IMR-90 (cell line): ENCODE measurements at regions not wholly inside any gene's neighbourhood (a gene's known extent, or its start where the extent isn't known, plus 50 kb on each side); places are given as distances from the start of the nearest gene placed in this dataset.

Experiments used
- ATAC-seq: fragments of 200-7000 bp; cut with Tn5 transposase; 2 replicates; pipeline ENCODE4 v1.9.1; 2020; ENCODE audit warnings: low read depth, mild to moderate bottlenecking, moderate library complexity
- BruUV-seq: library from RNA; stranded (reverse); fragments of 400-500 nt; replicated peaks from 2 replicates; lab custom pipeline; 2021; lab: Mats Ljungman, UMichigan
- CTCF ChIA-PET: fragments of 300-600 bp; formaldehyde crosslinking; extraction: SDS; loops from one replicate; lab custom pipeline; 2021; ENCODE audit warnings: antibody characterized with exemption; lab: Yijun Ruan, JAX
- POLR2A ChIA-PET: fragments of 300-600 bp; sonication (Branson Sonifier 250); formaldehyde crosslinking; loops from one replicate; lab custom pipeline; 2022; ENCODE audit warnings: antibody characterized with exemption; ENCODE audit not compliant: unreplicated experiment; lab: Charles Lee
- DNase-seq: peaks from one replicate; pipeline ENCODE4 v3.0.0; 2013
- H2AFZ ChIP-seq: replicated peaks from 2 replicates; pipeline ENCODE3; 2013; ENCODE audit warnings: low read length, mild to moderate bottlenecking; ENCODE audit not compliant: poor library complexity
- H2AK5ac ChIP-seq: 2 replicates; pipeline ENCODE4 v1.6.1; 2013; ENCODE audit warnings: low read depth, low read length, inconsistent platforms
- H2AK9ac ChIP-seq: replicated peaks from 2 replicates; pipeline ENCODE3; 2013; ENCODE audit warnings: mild to moderate bottlenecking, low read depth, low read length, moderate library complexity; ENCODE audit not compliant: poor library complexity
- H2BK120ac ChIP-seq: 2 replicates; pipeline ENCODE4 v1.6.1; 2013; ENCODE audit warnings: low read depth, low read length, inconsistent platforms
- H2BK15ac ChIP-seq: 3 replicates; pipeline ENCODE4 v1.6.1; 2013; ENCODE audit warnings: low read depth, low read length, inconsistent platforms
- H2BK20ac ChIP-seq: 2 replicates; pipeline ENCODE4 v1.6.1; 2013; ENCODE audit warnings: low read depth, mild to moderate bottlenecking, inconsistent platforms, low read length, moderate library complexity
- H2BK5ac ChIP-seq: 2 replicates; pipeline ENCODE4 v1.6.1; 2013; ENCODE audit warnings: mild to moderate bottlenecking, low read depth, low read length, inconsistent platforms; ENCODE audit not compliant: poor library complexity, severe bottlenecking
- H3K14ac ChIP-seq: replicated peaks from 2 replicates; pipeline ENCODE4 v1.6.1; 2013; ENCODE audit warnings: low read depth, low read length, inconsistent platforms
- H3K18ac ChIP-seq: 2 replicates; pipeline ENCODE4 v1.6.1; 2013; ENCODE audit warnings: low read depth, low read length, control low read depth
- H3K23ac ChIP-seq: 2 replicates; pipeline ENCODE4 v1.6.1; 2013; ENCODE audit warnings: low read depth, low read length, inconsistent platforms
- H3K27ac ChIP-seq: 2 replicates; pipeline ENCODE4 v1.5.1; 2013; ENCODE audit warnings: mild to moderate bottlenecking, control low read depth, low read length; ENCODE audit not compliant: insufficient read depth
- H3K27me3 ChIP-seq: 2 replicates; pipeline ENCODE4 v1.6.1; 2013; ENCODE audit warnings: low read length; ENCODE audit not compliant: control insufficient read depth, insufficient read depth
- H3K36me3 ChIP-seq: 2 replicates; pipeline ENCODE4 v1.6.1; 2013; ENCODE audit warnings: low read length, mixed read lengths; ENCODE audit not compliant: control insufficient read depth, insufficient read depth
- H3K4ac ChIP-seq: 2 replicates; pipeline ENCODE4 v1.6.1; 2013; ENCODE audit warnings: low read depth, low read length, inconsistent platforms
- H3K4me1 ChIP-seq: 2 replicates; pipeline ENCODE4 v1.6.1; 2013; ENCODE audit warnings: low read length, mixed read lengths; ENCODE audit not compliant: control insufficient read depth, insufficient read depth
- H3K4me2 ChIP-seq: 2 replicates; pipeline ENCODE4 v1.6.1; 2013; ENCODE audit warnings: low read depth, mild to moderate bottlenecking, control low read depth, low read length, moderate library complexity
- H3K4me3 ChIP-seq: 2 replicates; pipeline ENCODE4 v1.5.1; 2013; ENCODE audit warnings: low read depth, mild to moderate bottlenecking, control low read depth, low read length, moderate library complexity; ENCODE audit not compliant: insufficient read depth
- H3K56ac ChIP-seq: 2 replicates; pipeline ENCODE4 v1.6.1; 2013; ENCODE audit warnings: low read length, inconsistent platforms; ENCODE audit not compliant: insufficient read depth; ENCODE audit errors: extremely low read depth
- H3K79me1 ChIP-seq, 2 experiments: 2 replicates each; pipeline ENCODE4 v1.6.1; 2013; ENCODE audit warnings: low read length in 2 of 2, inconsistent platforms in 1 of 2, low read depth in 1 of 2
- H3K9ac ChIP-seq: 2 replicates; pipeline ENCODE4 v1.6.1; 2013; ENCODE audit warnings: low read depth, low read length, control low read depth
- H3K9me1 ChIP-seq: 2 replicates; pipeline ENCODE4 v1.6.1; 2013; ENCODE audit warnings: low read length, inconsistent platforms; ENCODE audit not compliant: insufficient read depth
- H3K9me3 ChIP-seq: 2 replicates; pipeline ENCODE4 v1.6.1; 2013; ENCODE audit warnings: low read length; ENCODE audit not compliant: control insufficient read depth, insufficient read depth
- H4K20me1 ChIP-seq: 2 replicates; pipeline ENCODE4 v1.6.1; 2013; ENCODE audit warnings: low read length, inconsistent platforms; ENCODE audit not compliant: insufficient read depth
- H4K5ac ChIP-seq: 2 replicates; pipeline ENCODE4 v1.6.1; 2013; ENCODE audit warnings: mild to moderate bottlenecking, low read depth, low read length, control low read depth
- H4K8ac ChIP-seq, 2 experiments: 2 replicates each; pipeline ENCODE4 v1.6.1; 2013; ENCODE audit warnings: low read depth in 2 of 2, low read length in 2 of 2, control low read depth in 1 of 2, inconsistent platforms in 1 of 2
- H4K91ac ChIP-seq: 2 replicates; pipeline ENCODE4 v1.6.1; 2013; ENCODE audit warnings: low read depth, low read length, inconsistent platforms; ENCODE audit not compliant: insufficient read depth
- CEBPB ChIP-seq: IDR thresholded peaks from 2 replicates; pipeline ENCODE4 v1.6.1; 2012; ENCODE audit warnings: low read depth, low read length, improper control_type of control experiment
- MAFK ChIP-seq: IDR thresholded peaks from 2 replicates; pipeline ENCODE4 v1.6.1; 2012; ENCODE audit warnings: low read depth, low read length, improper control_type of control experiment
- MAZ ChIP-seq: IDR thresholded peaks from 2 replicates; pipeline ENCODE4 v1.6.1; 2012; ENCODE audit warnings: low read depth, mild to moderate bottlenecking, low read length, improper control_type of control experiment, moderate library complexity, borderline replicate concordance
- NFE2L2 ChIP-seq: fragments of 150-350 bp; IDR thresholded peaks from 2 replicates; pipeline ENCODE4 v1.6.1; 2016; ENCODE audit warnings: low read depth, mild to moderate bottlenecking, low read length
- WGBS, 2 experiments: methylation state at CpG; one replicate each; pipeline versions ENCODE4 v1.1.5 to v1.1.7; 2013; ENCODE audit warnings: missing lambda C conversion rate in 2 of 2; ENCODE audit not compliant: insufficient read length in 1 of 2; ENCODE audit errors: extremely low coverage in 2 of 2; 5-methylcytosine and 5-hydroxymethylcytosine counted together
- dilution Hi-C: fragments of 300-500 bp; cut with HindIII; formaldehyde crosslinking; loops from one replicate; pipeline ENCODE4 v1.14.3; 2018; ENCODE audit warnings: low sequenced_read_pairs; ENCODE audit not compliant: unreplicated experiment
- in situ Hi-C: fragments of 300-500 bp; cut with MboI; formaldehyde crosslinking; loops from 3 replicates; pipeline ENCODE4 v1.14.3; 2019; ENCODE audit warnings: low sequenced_read_pairs, inconsistent platforms, mixed read lengths
- intact Hi-C: fragments of 100-400 bp; cut with micrococcal nuclease; formaldehyde crosslinking; loops from 2 replicates; pipeline ENCODE4 v1.10.0; 2022

GRCh38 chr18:73381016-73381698, 513.4 kb upstream of the NETO1 start:
- Histone ChIP-seq H3K4me1 (no peaks in the 10 kb centered on the region), H2BK5ac (no peak overlapping the region), H3K9me3 (no peaks in the 10 kb centered on the region), H2AK5ac (no peak overlapping the region), H4K8ac (no peak overlapping the region; a peak in 1 of 4 replicates), H2BK120ac (no peak overlapping the region), H4K91ac (no peak overlapping the region), H4K20me1 (no peaks in the 10 kb centered on the region), H4K5ac (no peak overlapping the region), H3K4me2 (no peak overlapping the region), H3K56ac (no peak overlapping the region), H2AK9ac (no peak overlapping the region), H3K4me3 (no peak overlapping the region), H3K36me3 (no peaks in the 10 kb centered on the region), H2AFZ (no peak overlapping the region), H3K9me1 (no peaks in the 10 kb centered on the region), H2BK15ac (no peak overlapping the region), H3K27me3 (no peaks in the 10 kb centered on the region), H3K18ac (peak overlapping the region; percentile 52; the same call in 1 of the 2 replicates), H3K79me1 (no peaks in the 10 kb centered on the region), H3K23ac (no peak overlapping the region), H2BK20ac (no peak overlapping the region), H3K4ac (no peak overlapping the region), H3K9ac (no peak overlapping the region), H3K27ac (no peak overlapping the region), H3K14ac (no peak overlapping the region)
- in situ Hi-C loops (no loop called here), dilution Hi-C loops (no loop called here), intact Hi-C loops (no loop called here)
- POLR2A ChIA-PET: no interaction called here
- DNase-seq: peak; percentile 39
- TF ChIP-seq MAFK (no peak), CEBPB (no peak), MAZ (no peak), NFE2L2 (no peak)
- BruUV-seq: no TSS peak
- CTCF ChIA-PET: no interaction called here
- no CpG with 5 or more reads among the region's 2 CpGs for WGBS, 2 experiments
- no peak for ATAC-seq
